SU-DHL-6 (cell line): ENCODE measurements at regions not wholly inside any gene's neighbourhood (a gene's known extent, or its start where the extent isn't known, plus 50 kb on each side); places are given as distances from the start of the nearest gene placed in this dataset.

Source experiments
- H2AFZ ChIP-seq: fragments of 200-600 bp; sonication (generic); 2 replicates; pipeline ENCODE4 v1.6.1; 2014; ENCODE audit warnings: low read depth, mild to moderate bottlenecking, moderate library complexity, mixed read lengths, antibody characterized with exemption, low read length; ENCODE audit not compliant: severe bottlenecking
- H3F3A ChIP-seq: fragments of 200-600 bp; shearing (Covaris generic); 2 replicates; pipeline ENCODE4 v1.6.0; 2016; ENCODE audit warnings: antibody characterized with exemption, mild to moderate bottlenecking; ENCODE audit not compliant: insufficient read depth
- H3K27ac ChIP-seq: fragments of 200-600 bp; sonication (generic); 2 replicates; pipeline ENCODE4 v1.5.1; 2016; ENCODE audit warnings: low read depth, mild to moderate bottlenecking, low read length, moderate library complexity, mixed read lengths
- H3K27me3 ChIP-seq: fragments of 200-600 bp; sonication (generic), shearing (Covaris generic); 2 replicates; pipeline ENCODE4 v1.6.0; 2014; ENCODE audit warnings: mild to moderate bottlenecking, low read length
- H3K36me3 ChIP-seq: fragments of 200-600 bp; sonication (generic); 2 replicates; pipeline ENCODE4 v1.6.1; 2014; ENCODE audit warnings: mild to moderate bottlenecking, low read length, mixed read lengths
- H3K4me2 ChIP-seq: fragments of 300-600, 200-600 bp; shearing (Covaris generic), sonication (generic); 2 replicates; pipeline ENCODE4 v1.6.0; 2014; ENCODE audit warnings: low read length, low read depth, mild to moderate bottlenecking; ENCODE audit not compliant: poor library complexity, severe bottlenecking
- H3K4me3 ChIP-seq: fragments of 200-600 bp; sonication (generic); 2 replicates; pipeline ENCODE4 v1.5.1; 2014; ENCODE audit warnings: antibody characterized with exemption, low read length, mild to moderate bottlenecking, mixed read lengths; ENCODE audit not compliant: insufficient read depth, poor library complexity, severe bottlenecking
- H3K79me2 ChIP-seq: fragments of 200-600 bp; sonication (generic); 2 replicates; pipeline ENCODE4 v1.6.1; 2014; ENCODE audit warnings: mild to moderate bottlenecking, low read length, moderate library complexity; ENCODE audit not compliant: insufficient read depth
- H3K9ac ChIP-seq: fragments of 200-600 bp; sonication (generic); 2 replicates; pipeline ENCODE4 v1.7.0; 2014; ENCODE audit warnings: mild to moderate bottlenecking, low read length
- H3K9me2 ChIP-seq: fragments of 200-600 bp; sonication (generic); replicated peaks from 2 replicates; pipeline ENCODE4 v1.6.1; 2014; ENCODE audit warnings: low read length; ENCODE audit not compliant: insufficient read depth
- H3K9me3 ChIP-seq: fragments of 200-600 bp; sonication (generic); 2 replicates; pipeline ENCODE4 v1.6.1; 2014; ENCODE audit warnings: low read length, mixed read lengths; ENCODE audit not compliant: insufficient read depth
- H4K20me1 ChIP-seq: fragments of 200-600 bp; sonication (generic); 2 replicates; pipeline ENCODE4 v1.6.1; 2014; ENCODE audit warnings: low read depth, mild to moderate bottlenecking, antibody characterized with exemption, low read length, moderate library complexity, mixed read lengths
- CTCF ChIP-seq: fragments of 200-600 bp; sonication (generic); IDR thresholded peaks from one replicate; pipeline ENCODE4 v1.5.1; 2017; ENCODE audit warnings: antibody characterized with exemption, mild to moderate bottlenecking, low read length, moderate library complexity; ENCODE audit not compliant: insufficient read depth, poor library complexity, severe bottlenecking
- EZH2phosphoT487 ChIP-seq: fragments of 200-600 bp; sonication (generic), shearing (Covaris generic); conservative IDR thresholded peaks from 2 replicates; pipeline ENCODE4 v1.6.1; 2018; ENCODE audit warnings: mild to moderate bottlenecking, antibody characterized with exemption, low read length, moderate library complexity, mixed read lengths

GRCh38 chr6:44641344-44642031 lies 254.0 kb downstream of the CDC5L start:
- no peak overlapping the region for H3K4me3 ChIP-seq
- H4K20me1 ChIP-seq, result no peaks in the 10 kb centered on the region
- no peak overlapping the region for H2AFZ ChIP-seq
- H3K27me3 ChIP-seq, result no peaks in the 10 kb centered on the region
- no peaks in the 10 kb centered on the region for H3F3A ChIP-seq
- no peaks in the 10 kb centered on the region for H3K9me2 ChIP-seq
- H3K79me2 ChIP-seq, result no peaks in the 10 kb centered on the region
- H3K36me3 ChIP-seq, result no peaks in the 10 kb centered on the region
- no peak overlapping the region for H3K4me2 ChIP-seq
- no peak overlapping the region for H3K27ac ChIP-seq
- H3K9ac ChIP-seq, result no peak overlapping the region
- TF ChIP-seq CTCF (no peak), EZH2phosphoT487 (no peak)
- H3K9me3 ChIP-seq, result no peaks in the 10 kb centered on the region

- H3K36me3 ChIP-seq, result no peaks in the 10 kb centered on the region
- H3K9me2 ChIP-seq, result no peaks in the 10 kb centered on the region
- H3K9ac ChIP-seq, result no peak overlapping the region
- no peaks in the 10 kb centered on the region for H3F3A ChIP-seq
- H3K27me3 ChIP-seq, result no peaks in the 10 kb centered on the region
- no peak overlapping the region for H3K4me2 ChIP-seq
- no peak overlapping the region for H3K4me3 ChIP-seq
- no peak overlapping the region for H3K27ac ChIP-seq
- no peaks in the 10 kb centered on the region for H3K9me3 ChIP-seq
- H4K20me1 ChIP-seq, result no peaks in the 10 kb centered on the region
- H2AFZ ChIP-seq, result no peak overlapping the region
- H3K79me2 ChIP-seq, result no peaks in the 10 kb centered on the region
- TF ChIP-seq EZH2phosphoT487, result no peak
- TF ChIP-seq CTCF, result no peak
Measured at GRCh38 chr6:44642349-44642748, 254.8 kb downstream of the CDC5L start.

- H3K79me2 ChIP-seq, result no peaks in the 10 kb centered on the region
- H3K9me3 ChIP-seq, result no peaks in the 10 kb centered on the region
- H3K36me3 ChIP-seq, result no peaks in the 10 kb centered on the region
- no peaks in the 10 kb centered on the region for H3K27me3 ChIP-seq
- no peak overlapping the region for H3K27ac ChIP-seq
- no peak overlapping the region for H3K4me2 ChIP-seq
- no peaks in the 10 kb centered on the region for H3K9me2 ChIP-seq
- TF ChIP-seq EZH2phosphoT487, result no peak
- TF ChIP-seq CTCF, result no peak
- H3K9ac ChIP-seq, result no peak overlapping the region
- H3K4me3 ChIP-seq, result no peak overlapping the region
- no peak overlapping the region for H2AFZ ChIP-seq
- no peaks in the 10 kb centered on the region for H4K20me1 ChIP-seq
- H3F3A ChIP-seq, result no peaks in the 10 kb centered on the region
Measured at GRCh38 chr6:44642870-44643522, 255.5 kb downstream of the CDC5L start.
